ENCODE measurements at regions not wholly inside any gene's neighbourhood (a gene's known extent, or its start where the extent isn't known, plus 50 kb on each side); places are given as distances from the start of the nearest gene placed in this dataset.

GRCh38 chr4:35520059-35520458 lies 724.3 kb downstream of the ARAP2 start:
- no peaks in the 10 kb centered on the region for H3F3A ChIP-seq (ENCODE audit: low read length, unreplicated experiment)
- no peaks in the 10 kb centered on the region for H3K36me3 ChIP-seq (ENCODE audit: low read depth, low read length)
- intact Hi-C loops (cut with micrococcal nuclease), result no loop called here
- no peak overlapping the region for H2AFZ ChIP-seq (ENCODE audit: low read length)
- H3K27ac ChIP-seq (ENCODE audit: low read length), result no peak overlapping the region
- DNase-seq (peak; percentile 48), ATAC-seq (no peak)
- no peak overlapping the region for H3K9ac ChIP-seq (ENCODE audit: low read length)
- no peak overlapping the region for H3K4me3 ChIP-seq (ENCODE audit: low read length)
- POLR2A ChIA-PET (ENCODE audit: unreplicated experiment), result no interaction called here
- H3K27me3 ChIP-seq (ENCODE audit: low read length), result no peaks in the 10 kb centered on the region
- no peaks in the 10 kb centered on the region for H3K9me3 ChIP-seq (ENCODE audit: low read length)
- no peak overlapping the region for H3K4me2 ChIP-seq (ENCODE audit: low read length)
- CTCF ChIA-PET, result no interaction called here
- no peaks in the 10 kb centered on the region for H4K20me1 ChIP-seq (ENCODE audit: low read length)
- TF ChIP-seq EZH2 (IDR thresholded peaks at IDR 0.05; ENCODE audit: low read length, unreplicated experiment) (no peak), EZH2phosphoT487 (IDR thresholded peaks at IDR 0.05; ENCODE audit: borderline replicate concordance, low read length) (no peak)
- no peaks in the 10 kb centered on the region for H3K79me2 ChIP-seq (ENCODE audit: low read length)
- BruUV-seq (replicated peaks), result no TSS peak
- H3K9me2 ChIP-seq (replicated peaks; ENCODE audit: low read length), result no peaks in the 10 kb centered on the region
- no peaks in the 10 kb centered on the region for H3K4me1 ChIP-seq (ENCODE audit: insufficient read depth, low read length)

GRCh38 chr4:35521682-35522081 lies 722.6 kb downstream of the ARAP2 start:
- POLR2A ChIA-PET (ENCODE audit: unreplicated experiment), result no interaction called here
- Histone ChIP-seq H3K4me2 (ENCODE audit: low read length) (no peak overlapping the region), H3K79me2 (ENCODE audit: low read length) (no peaks in the 10 kb centered on the region), H3K27me3 (ENCODE audit: low read length) (no peaks in the 10 kb centered on the region), H2AFZ (ENCODE audit: low read length) (no peak overlapping the region), H3K9me2 (replicated peaks; ENCODE audit: low read length) (no peaks in the 10 kb centered on the region), H3K4me1 (ENCODE audit: insufficient read depth, low read length) (no peaks in the 10 kb centered on the region), H3K36me3 (ENCODE audit: low read depth, low read length) (no peaks in the 10 kb centered on the region), H3F3A (ENCODE audit: low read length, unreplicated experiment) (no peaks in the 10 kb centered on the region), H3K4me3 (ENCODE audit: low read length) (no peak overlapping the region), H4K20me1 (ENCODE audit: low read length) (no peaks in the 10 kb centered on the region), H3K9ac (ENCODE audit: low read length) (no peak overlapping the region), H3K9me3 (ENCODE audit: low read length) (no peaks in the 10 kb centered on the region), H3K27ac (ENCODE audit: low read length) (no peak overlapping the region)
- TF ChIP-seq EZH2phosphoT487 (IDR thresholded peaks at IDR 0.05; ENCODE audit: borderline replicate concordance, low read length) (no peak), EZH2 (IDR thresholded peaks at IDR 0.05; ENCODE audit: low read length, unreplicated experiment) (no peak)
- TF ChIP-seq, protein P1, sequence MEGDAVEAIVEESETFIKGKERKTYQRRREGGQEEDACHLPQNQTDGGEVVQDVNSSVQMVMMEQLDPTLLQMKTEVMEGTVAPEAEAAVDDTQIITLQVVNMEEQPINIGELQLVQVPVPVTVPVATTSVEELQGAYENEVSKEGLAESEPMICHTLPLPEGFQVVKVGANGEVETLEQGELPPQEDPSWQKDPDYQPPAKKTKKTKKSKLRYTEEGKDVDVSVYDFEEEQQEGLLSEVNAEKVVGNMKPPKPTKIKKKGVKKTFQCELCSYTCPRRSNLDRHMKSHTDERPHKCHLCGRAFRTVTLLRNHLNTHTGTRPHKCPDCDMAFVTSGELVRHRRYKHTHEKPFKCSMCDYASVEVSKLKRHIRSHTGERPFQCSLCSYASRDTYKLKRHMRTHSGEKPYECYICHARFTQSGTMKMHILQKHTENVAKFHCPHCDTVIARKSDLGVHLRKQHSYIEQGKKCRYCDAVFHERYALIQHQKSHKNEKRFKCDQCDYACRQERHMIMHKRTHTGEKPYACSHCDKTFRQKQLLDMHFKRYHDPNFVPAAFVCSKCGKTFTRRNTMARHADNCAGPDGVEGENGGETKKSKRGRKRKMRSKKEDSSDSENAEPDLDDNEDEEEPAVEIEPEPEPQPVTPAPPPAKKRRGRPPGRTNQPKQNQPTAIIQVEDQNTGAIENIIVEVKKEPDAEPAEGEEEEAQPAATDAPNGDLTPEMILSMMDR (conservative IDR thresholded peaks at IDR 0.05; ENCODE audit: low read depth, low read length), result no peak
- intact Hi-C loops (cut with micrococcal nuclease), result no loop called here
- CTCF ChIA-PET, result no interaction called here
- BruUV-seq (replicated peaks), result no TSS peak
- ATAC-seq (no peak), DNase-seq (no peak)

GRCh38 chr4:35525192-35525978 lies 718.9 kb downstream of the ARAP2 start:
- Histone ChIP-seq H3K4me3 (ENCODE audit: low read length) (peak overlapping the region; percentile 50), H3K4me1 (ENCODE audit: insufficient read depth, low read length) (no peaks in the 10 kb centered on the region), H3F3A (ENCODE audit: low read length, unreplicated experiment) (no peaks in the 10 kb centered on the region), H4K20me1 (ENCODE audit: low read length) (no peaks in the 10 kb centered on the region), H2AFZ (ENCODE audit: low read length) (peak overlapping the region; percentile 62), H3K36me3 (ENCODE audit: low read depth, low read length) (no peaks in the 10 kb centered on the region), H3K9me3 (ENCODE audit: low read length) (no peaks in the 10 kb centered on the region), H3K9ac (ENCODE audit: low read length) (no peak overlapping the region), H3K27me3 (ENCODE audit: low read length) (no peaks in the 10 kb centered on the region), H3K4me2 (ENCODE audit: low read length) (peak overlapping the region; percentile 69), H3K79me2 (ENCODE audit: low read length) (no peaks in the 10 kb centered on the region), H3K9me2 (replicated peaks; ENCODE audit: low read length) (no peaks in the 10 kb centered on the region), H3K27ac (ENCODE audit: low read length) (no peak overlapping the region)
- no peak for TF ChIP-seq EZH2phosphoT487 (IDR thresholded peaks at IDR 0.05; ENCODE audit: borderline replicate concordance, low read length)
- no peak for TF ChIP-seq EZH2 (IDR thresholded peaks at IDR 0.05; ENCODE audit: low read length, unreplicated experiment)
- TF ChIP-seq, protein P1 (conservative IDR thresholded peaks at IDR 0.05; ENCODE audit: low read depth, low read length), result no peak
- ChIA-PET CTCF (no interaction called here), POLR2A (ENCODE audit: unreplicated experiment) (no interaction called here)
- BruUV-seq (replicated peaks), result no TSS peak
- ATAC-seq (peak; percentile 64), DNase-seq (peak; percentile 2)
- intact Hi-C loops (cut with micrococcal nuclease), result no loop called here
